GM12801 (cell line): ENCODE measurements at regions not wholly inside any gene's neighbourhood (a gene's known extent, or its start where the extent isn't known, plus 50 kb on each side); places are given as distances from the start of the nearest gene placed in this dataset.

ENCODE experiments used
- TF ChIP-seq, protein P1 (sequence below): IDR thresholded peaks from one replicate; pipeline ENCODE4 v1.5.1; 2011; ENCODE audit warnings: control low read depth; ENCODE audit not compliant: insufficient read length; ENCODE audit errors: extremely low read depth

DNA sequence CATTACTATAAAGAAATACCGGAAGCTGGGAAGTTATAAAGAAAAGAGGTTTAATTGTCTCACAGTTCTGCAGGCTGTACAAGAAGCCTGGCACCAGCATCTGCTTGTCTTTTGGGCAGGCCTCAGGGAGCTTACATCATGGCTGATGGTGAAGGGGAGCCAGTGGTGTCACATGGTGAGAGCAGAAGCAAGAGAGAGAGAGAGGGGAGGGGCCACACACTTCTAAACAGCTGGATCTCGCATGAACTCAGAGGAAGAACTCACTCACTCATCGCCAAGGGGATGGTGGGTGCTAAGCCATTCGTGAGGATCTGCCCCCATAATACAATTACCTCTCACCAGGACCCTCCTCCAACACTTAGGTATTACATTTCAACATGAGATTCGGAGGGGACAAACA, 51.8 kb upstream of the ANKRD34C start:
- TF ChIP-seq, protein P1, sequence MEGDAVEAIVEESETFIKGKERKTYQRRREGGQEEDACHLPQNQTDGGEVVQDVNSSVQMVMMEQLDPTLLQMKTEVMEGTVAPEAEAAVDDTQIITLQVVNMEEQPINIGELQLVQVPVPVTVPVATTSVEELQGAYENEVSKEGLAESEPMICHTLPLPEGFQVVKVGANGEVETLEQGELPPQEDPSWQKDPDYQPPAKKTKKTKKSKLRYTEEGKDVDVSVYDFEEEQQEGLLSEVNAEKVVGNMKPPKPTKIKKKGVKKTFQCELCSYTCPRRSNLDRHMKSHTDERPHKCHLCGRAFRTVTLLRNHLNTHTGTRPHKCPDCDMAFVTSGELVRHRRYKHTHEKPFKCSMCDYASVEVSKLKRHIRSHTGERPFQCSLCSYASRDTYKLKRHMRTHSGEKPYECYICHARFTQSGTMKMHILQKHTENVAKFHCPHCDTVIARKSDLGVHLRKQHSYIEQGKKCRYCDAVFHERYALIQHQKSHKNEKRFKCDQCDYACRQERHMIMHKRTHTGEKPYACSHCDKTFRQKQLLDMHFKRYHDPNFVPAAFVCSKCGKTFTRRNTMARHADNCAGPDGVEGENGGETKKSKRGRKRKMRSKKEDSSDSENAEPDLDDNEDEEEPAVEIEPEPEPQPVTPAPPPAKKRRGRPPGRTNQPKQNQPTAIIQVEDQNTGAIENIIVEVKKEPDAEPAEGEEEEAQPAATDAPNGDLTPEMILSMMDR: no peak

GRCh38 chr15:79222808-79223207, 59.7 kb upstream of the ANKRD34C start:
- TF ChIP-seq, protein P1: no peak

GRCh38 chr15:79221696-79222095, 60.8 kb upstream of the ANKRD34C start:
- TF ChIP-seq, protein P1: no peak

- TF ChIP-seq, protein P1: no peak
These were observed 63.0 kb upstream of the ANKRD34C start for GRCh38 chr15:79219393-79220056.

GRCh38 chr15:79218588-79219200, 63.8 kb upstream of the ANKRD34C start:
- TF ChIP-seq, protein P1: no peak

DNA sequence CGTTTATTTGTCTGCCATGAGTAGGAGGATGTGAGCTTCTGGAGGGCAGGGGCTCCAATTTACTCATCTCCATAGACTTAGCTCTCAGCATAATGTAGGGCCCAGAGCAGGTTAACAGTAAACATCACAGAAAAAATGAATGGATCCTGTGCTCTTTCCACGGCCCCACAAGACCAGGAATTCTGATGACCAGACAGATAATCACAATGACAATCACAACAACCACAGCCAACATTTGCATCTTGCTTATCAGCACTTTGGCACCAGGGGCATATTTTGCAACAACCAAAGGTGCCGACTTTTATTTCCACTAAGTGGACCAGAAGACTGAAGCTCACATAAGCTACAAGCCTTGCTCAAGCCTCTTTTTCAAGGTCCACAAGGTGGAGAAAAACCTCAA, 68.9 kb upstream of the ANKRD34C start:
- TF ChIP-seq, protein P1: no peak

DNA sequence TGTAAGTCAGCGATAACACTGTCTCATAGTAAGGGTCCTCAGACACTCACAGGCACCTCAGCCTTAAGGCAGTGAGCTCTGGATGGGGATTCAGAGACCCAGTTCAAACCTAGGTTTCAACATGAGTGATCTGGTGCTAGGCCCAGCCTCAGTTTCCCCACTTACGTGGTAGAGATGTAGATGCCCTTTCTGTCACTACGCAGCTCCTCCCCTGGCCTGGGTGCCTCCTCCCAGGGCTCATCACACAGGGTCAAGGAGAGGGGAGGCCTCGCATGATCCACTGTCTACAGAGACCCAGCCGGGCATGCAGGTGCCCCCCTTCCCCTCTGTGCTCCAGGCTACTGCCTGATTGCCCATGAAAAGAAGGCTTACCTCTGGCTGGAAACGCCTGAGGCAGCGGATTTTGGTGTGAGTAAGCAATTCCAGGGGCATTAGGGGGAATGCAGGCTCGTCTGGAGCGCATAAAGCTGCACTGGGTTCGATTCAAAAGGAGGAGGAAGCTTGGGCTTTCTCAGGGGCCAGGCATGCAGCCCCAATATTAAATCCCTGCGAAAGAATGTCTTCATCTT, 69.8 kb upstream of the ANKRD34C start:
- TF ChIP-seq, protein P1: no peak
